ENCODE measurements at regions not wholly inside any gene's neighbourhood (a gene's known extent, or its start where the extent isn't known, plus 50 kb on each side); places are given as distances from the start of the nearest gene placed in this dataset.
"Not testable (repeated sequence)": the region's sequence is repeated elsewhere in the genome, so short reads cannot be mapped to it uniquely, and the experiment has no call there.

- no peak for DNase-seq (ENCODE audit: low spot score)
Measured at GRCh38 chrX:9271789-9272525, 192.9 kb upstream of the TBL1X start.

- no peak for DNase-seq (ENCODE audit: low spot score)
Measured at GRCh38 chrX:9273744-9274143, 191.1 kb upstream of the TBL1X start.

GRCh38 chrX:9278475-9279233 is 186.2 kb upstream of the TBL1X start:
- DNase-seq (ENCODE audit: low spot score) = no peak

GRCh38 chrX:9279234-9279544 is 185.7 kb upstream of the TBL1X start:
- DNase-seq (ENCODE audit: low spot score) = no peak

GRCh38 chrX:9280831-9281230 is 184.0 kb upstream of the TBL1X start:
- no peak for DNase-seq (ENCODE audit: low spot score)

- no peak for DNase-seq (ENCODE audit: low spot score)
Measured at GRCh38 chrX:9282325-9282724, 182.5 kb upstream of the TBL1X start.

- DNase-seq (ENCODE audit: low spot score) = no peak
Measured at GRCh38 chrX:9285342-9285771, 179.5 kb upstream of the TBL1X start.

GRCh38 chrX:9286234-9286633 is 178.6 kb upstream of the TBL1X start:
- no peak for DNase-seq (ENCODE audit: low spot score)

- no peak for DNase-seq (ENCODE audit: low spot score)
Measured at GRCh38 chrX:9291629-9292028, 173.2 kb upstream of the TBL1X start.

- DNase-seq (ENCODE audit: low spot score) = no peak
Measured at GRCh38 chrX:9293051-9293496, 171.8 kb upstream of the TBL1X start.

GRCh38 chrX:9293903-9294302 is 171.0 kb upstream of the TBL1X start:
- no peak for DNase-seq (ENCODE audit: low spot score)

- DNase-seq (ENCODE audit: low spot score) = no peak
Measured at GRCh38 chrX:9295551-9295950, 169.3 kb upstream of the TBL1X start.

- DNase-seq (ENCODE audit: low spot score) = no peak
Measured at GRCh38 chrX:9298221-9298620, 166.6 kb upstream of the TBL1X start.

GRCh38 chrX:9299681-9300080 is 165.2 kb upstream of the TBL1X start:
- DNase-seq (ENCODE audit: low spot score) = not testable (repeated sequence)

- no peak for DNase-seq (ENCODE audit: low spot score)
Measured at GRCh38 chrX:9301836-9302235, 163.0 kb upstream of the TBL1X start.

GRCh38 chrX:9302381-9302780 is 162.5 kb upstream of the TBL1X start:
- no peak for DNase-seq (ENCODE audit: low spot score)

GRCh38 chrX:9308426-9308825 is 156.4 kb upstream of the TBL1X start:
- DNase-seq (ENCODE audit: low spot score) = no peak

GRCh38 chrX:9310616-9311015 is 154.2 kb upstream of the TBL1X start:
- no peak for DNase-seq (ENCODE audit: low spot score)

- no peak for DNase-seq (ENCODE audit: low spot score)
Measured at GRCh38 chrX:9311421-9312160, 153.3 kb upstream of the TBL1X start.

GRCh38 chrX:9312922-9313867 is 151.7 kb upstream of the TBL1X start:
- peak; percentile 7 for DNase-seq (ENCODE audit: low spot score)

- DNase-seq (ENCODE audit: low spot score) = no peak
Measured at GRCh38 chrX:9315086-9315485, 149.8 kb upstream of the TBL1X start.

- no peak for DNase-seq (ENCODE audit: low spot score)
Measured at GRCh38 chrX:9316096-9316495, 148.8 kb upstream of the TBL1X start.

Data from COLO829 (cell line).